Hepatocyte (in vitro differentiated cells): ENCODE measurements at regions not wholly inside any gene's neighbourhood (a gene's known extent, or its start where the extent isn't known, plus 50 kb on each side); places are given as distances from the start of the nearest gene placed in this dataset. TPM values are rescaled to one million over a fixed set of nuclear protein-coding genes. Genes with fewer than 3 reads are reported as not detected.

Experiments
- DNase-seq: peaks from one replicate; pipeline ENCODE4 v3.0.0-alpha.2; 2016; ENCODE audit warnings: low spot score
- H2AFZ ChIP-seq: fragments of 200-600 bp; sonication (generic); 2 replicates; pipeline ENCODE4 v1.6.0; 2016; ENCODE audit warnings: antibody characterized with exemption, mild to moderate bottlenecking
- H3K27ac ChIP-seq: fragments of 200-600 bp; sonication (generic); 2 replicates; pipeline ENCODE4 v1.5.1; 2016; ENCODE audit warnings: mild to moderate bottlenecking
- H3K27me3 ChIP-seq: fragments of 200-600 bp; sonication (generic); 2 replicates; pipeline ENCODE4 v1.6.1; 2016
- H3K36me3 ChIP-seq: fragments of 200-600 bp; sonication (generic); replicated peaks from 2 replicates; pipeline ENCODE4 v1.5.1; 2016; ENCODE audit warnings: low read depth; ENCODE audit not compliant: insufficient read depth
- H3K4me1 ChIP-seq: fragments of 200-600 bp; sonication (generic); 2 replicates; pipeline ENCODE4 v1.5.1; 2016; ENCODE audit warnings: mild to moderate bottlenecking, moderate library complexity; ENCODE audit not compliant: insufficient read depth
- H3K4me2 ChIP-seq: fragments of 200-600 bp; sonication (generic); 2 replicates; pipeline ENCODE4 v1.6.0; 2016
- H3K4me3 ChIP-seq: fragments of 200-600 bp; sonication (generic); 2 replicates; pipeline ENCODE4 v1.5.1; 2016; ENCODE audit warnings: mild to moderate bottlenecking
- H3K79me2 ChIP-seq: fragments of 200-600 bp; sonication (generic); 2 replicates; pipeline ENCODE4 v1.6.0; 2017; ENCODE audit warnings: mild to moderate bottlenecking
- H3K9me2 ChIP-seq: fragments of 200-600 bp; sonication (generic); replicated peaks from 2 replicates; pipeline ENCODE4 v1.6.0; 2017; ENCODE audit warnings: mild to moderate bottlenecking; ENCODE audit not compliant: insufficient read depth
- H3K9me3 ChIP-seq: fragments of 200-600 bp; sonication (generic); 2 replicates; pipeline ENCODE4 v1.5.1; 2016; ENCODE audit warnings: low read depth, mild to moderate bottlenecking
- H4K20me1 ChIP-seq: fragments of 200-600 bp; sonication (generic); 2 replicates; pipeline ENCODE4 v1.6.0; 2016; ENCODE audit warnings: mild to moderate bottlenecking; ENCODE audit not compliant: insufficient read depth, poor library complexity, severe bottlenecking
- EZH2 ChIP-seq: fragments of 200-600 bp; sonication (generic); IDR thresholded peaks from 2 replicates; pipeline ENCODE4 v1.6.1; 2016; ENCODE audit warnings: antibody characterized with exemption, mild to moderate bottlenecking, borderline replicate concordance
- EZH2phosphoT487 ChIP-seq: fragments of 200-600 bp; sonication (generic); IDR thresholded peaks from one replicate; pipeline ENCODE4 v1.6.1; 2018; ENCODE audit warnings: antibody characterized with exemption, mild to moderate bottlenecking, low read depth, moderate library complexity; ENCODE audit not compliant: unreplicated experiment, severe bottlenecking
- WGBS: methylation state at CpG from one replicate; pipeline ENCODE4 v1.1.6; 2016; ENCODE audit warnings: low lambda C conversion rate; ENCODE audit errors: missing lambda C conversion rate; 5-methylcytosine and 5-hydroxymethylcytosine counted together
- small RNA-seq: library from RNA; depleted of rRNA; stranded (forward); fragments of <200 nt; gene quantifications from one replicate; pipeline ENCODE3, GENCODE V24; 2014
- TF ChIP-seq, protein P1 (sequence below): fragments of 200-600 bp; sonication (generic); IDR thresholded peaks from 2 replicates; pipeline ENCODE4 v1.5.1; 2016; ENCODE audit warnings: antibody characterized with exemption, mild to moderate bottlenecking; ENCODE audit not compliant: poor library complexity

DNA sequence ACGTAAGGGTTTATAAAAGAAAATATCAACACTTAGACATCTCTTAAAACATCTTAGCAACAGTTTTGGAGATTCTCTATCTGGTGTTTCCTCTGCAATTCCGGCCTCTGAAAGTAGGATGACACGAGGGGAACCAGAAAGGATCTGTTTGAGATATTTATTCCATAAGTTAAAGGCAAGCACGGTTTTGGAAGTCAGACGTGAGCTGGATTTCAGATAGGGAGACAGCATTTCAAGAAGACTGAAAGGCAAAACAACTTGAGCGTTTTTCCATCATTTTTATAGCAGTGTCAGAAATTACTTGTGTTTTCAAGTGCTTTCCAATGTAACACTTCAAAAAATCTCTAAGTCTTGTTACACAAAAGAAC, 52.9 kb upstream of the BTN3A2 start:
- no peaks in the 10 kb centered on the region for H3K36me3 ChIP-seq
- no peaks in the 10 kb centered on the region for H3K9me3 ChIP-seq
- H3K27me3 ChIP-seq = no peaks in the 10 kb centered on the region
- peak overlapping the region; percentile 53 for H3K4me3 ChIP-seq
- H3K9me2 ChIP-seq = no peaks in the 10 kb centered on the region
- H3K79me2 ChIP-seq = no peaks in the 10 kb centered on the region
- peak overlapping the region; percentile 70 for H3K27ac ChIP-seq
- peak overlapping the region; percentile 76 for H3K4me2 ChIP-seq
- peak overlapping the region; percentile 57 for H2AFZ ChIP-seq
- no peaks in the 10 kb centered on the region for H4K20me1 ChIP-seq
- 9% methylated on average over 6 of the region's 6 CpGs for WGBS
- H3K4me1 ChIP-seq = peaks cover 5% of the 10 kb centered on the region
- TF ChIP-seq, protein P1, sequence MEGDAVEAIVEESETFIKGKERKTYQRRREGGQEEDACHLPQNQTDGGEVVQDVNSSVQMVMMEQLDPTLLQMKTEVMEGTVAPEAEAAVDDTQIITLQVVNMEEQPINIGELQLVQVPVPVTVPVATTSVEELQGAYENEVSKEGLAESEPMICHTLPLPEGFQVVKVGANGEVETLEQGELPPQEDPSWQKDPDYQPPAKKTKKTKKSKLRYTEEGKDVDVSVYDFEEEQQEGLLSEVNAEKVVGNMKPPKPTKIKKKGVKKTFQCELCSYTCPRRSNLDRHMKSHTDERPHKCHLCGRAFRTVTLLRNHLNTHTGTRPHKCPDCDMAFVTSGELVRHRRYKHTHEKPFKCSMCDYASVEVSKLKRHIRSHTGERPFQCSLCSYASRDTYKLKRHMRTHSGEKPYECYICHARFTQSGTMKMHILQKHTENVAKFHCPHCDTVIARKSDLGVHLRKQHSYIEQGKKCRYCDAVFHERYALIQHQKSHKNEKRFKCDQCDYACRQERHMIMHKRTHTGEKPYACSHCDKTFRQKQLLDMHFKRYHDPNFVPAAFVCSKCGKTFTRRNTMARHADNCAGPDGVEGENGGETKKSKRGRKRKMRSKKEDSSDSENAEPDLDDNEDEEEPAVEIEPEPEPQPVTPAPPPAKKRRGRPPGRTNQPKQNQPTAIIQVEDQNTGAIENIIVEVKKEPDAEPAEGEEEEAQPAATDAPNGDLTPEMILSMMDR = no peak
- TF ChIP-seq EZH2phosphoT487 (no peak), EZH2 (no peak)
- no peak for DNase-seq

DNA sequence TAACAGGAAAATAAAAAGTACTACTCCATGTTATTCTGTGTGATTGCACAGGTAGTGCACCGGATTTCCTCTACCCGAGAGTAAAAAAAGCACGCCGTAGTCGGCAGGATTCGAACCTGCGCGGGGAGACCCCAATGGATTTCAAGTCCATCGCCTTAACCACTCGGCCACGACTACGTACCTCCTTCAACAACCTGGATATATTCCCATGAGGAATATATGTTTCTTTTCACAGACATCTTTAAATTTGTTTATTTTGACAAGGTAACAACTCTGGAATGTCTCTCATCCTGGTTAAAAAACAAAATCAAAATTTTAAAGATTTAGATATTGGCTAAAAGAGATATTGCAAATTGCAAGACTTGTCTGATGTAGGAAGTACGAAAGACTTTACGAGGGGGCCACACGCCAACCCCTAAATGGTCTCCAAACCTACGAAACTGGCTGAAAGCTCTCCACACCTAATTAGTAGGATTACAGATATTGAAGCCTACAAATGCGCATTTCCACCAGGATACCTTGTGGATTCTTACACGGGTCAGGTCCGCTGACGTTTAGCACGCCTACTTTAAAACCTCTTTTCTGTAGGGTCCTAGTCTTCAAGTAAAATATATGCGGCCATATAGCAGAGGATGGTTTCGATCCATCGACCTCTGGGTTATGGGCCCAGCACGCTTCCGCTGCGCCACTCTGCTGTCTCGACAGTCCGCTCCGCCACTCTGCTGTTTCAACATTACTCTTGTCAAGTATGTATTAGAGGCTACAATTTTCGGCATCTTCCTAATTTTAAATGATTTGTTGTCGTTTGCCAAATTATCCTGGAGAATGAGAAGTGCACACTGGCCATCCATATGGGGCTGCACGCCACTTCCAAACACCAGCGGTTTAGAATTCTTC, 52.2 kb upstream of the BTN3A2 start:
- Histone ChIP-seq H3K9me3 (no peaks in the 10 kb centered on the region), H3K4me2 (peak overlapping the region; percentile 76), H3K27ac (peak overlapping the region; percentile 70), H2AFZ (peak overlapping the region; percentile 72), H3K9me2 (no peaks in the 10 kb centered on the region), H4K20me1 (no peaks in the 10 kb centered on the region), H3K36me3 (no peaks in the 10 kb centered on the region), H3K4me1 (peaks cover 5% of the 10 kb centered on the region), H3K79me2 (no peaks in the 10 kb centered on the region), H3K27me3 (no peaks in the 10 kb centered on the region), H3K4me3 (peak overlapping the region; percentile 72)
- under 1% methylated on average over 34 of the region's 34 CpGs for WGBS
- peak; percentile 90 for DNase-seq
- TF ChIP-seq, protein P1 = no peak
- no peak for TF ChIP-seq EZH2
- TF ChIP-seq EZH2phosphoT487 = no peak

Small RNA genes lying in the stretch of these regions (small RNA-seq; reads per million reads assigned to genes)
- gene AL031777.2 = not detected
- gene HIST1H2AD = 0.50 reads per million, percentile 38 among the genes with 10 or more reads in this experiment
- gene HIST1H2APS3 = not detected
- not detected for gene HIST1H4G
- not detected for gene LARP1P1
